Caco-2 (cell line): ENCODE measurements at regions not wholly inside any gene's neighbourhood (a gene's known extent, or its start where the extent isn't known, plus 50 kb on each side); places are given as distances from the start of the nearest gene placed in this dataset.

Experiments used
- BruUV-seq: library from RNA; stranded (reverse); fragments of 400-500 nt; replicated peaks from 2 replicates; lab custom pipeline; 2021; lab: Mats Ljungman, UMichigan
- CTCF ChIA-PET: fragments of 300-600 bp; sonication (Branson Sonifier 250); formaldehyde crosslinking; loops from one replicate; lab custom pipeline; 2022; ENCODE audit warnings: antibody characterized with exemption; lab: Charles Lee
- POLR2A ChIA-PET: fragments of 300-600 bp; sonication (Branson Sonifier 250); formaldehyde crosslinking; loops from one replicate; lab custom pipeline; 2022; ENCODE audit warnings: antibody characterized with exemption; lab: Charles Lee
- DNase-seq, 2 experiments: peaks; one replicate each; pipeline versions ENCODE4 v3.0.0 to v3.0.0-alpha.2; 2020 to 2022
- H3K27me3 ChIP-seq: replicated peaks from 2 replicates; pipeline ENCODE4 v1.6.0; 2011; ENCODE audit warnings: low read length; ENCODE audit not compliant: control insufficient read depth, insufficient read depth
- H3K36me3 ChIP-seq: 2 replicates; pipeline ENCODE4 v1.5.1; 2011; ENCODE audit warnings: low read length; ENCODE audit not compliant: control insufficient read depth, insufficient read depth
- H3K4me1 ChIP-seq: fragments of 250-450 bp; sonication (Bioruptor Pico); 2 replicates; pipeline ENCODE4 v1.5.1; 2020; ENCODE audit warnings: mild to moderate bottlenecking
- H3K4me3 ChIP-seq: 2 replicates; pipeline ENCODE4 v1.5.1; 2011; ENCODE audit warnings: low read depth, mild to moderate bottlenecking, control low read depth, low read length
- H3K9me3 ChIP-seq: fragments of 250-450 bp; sonication (Bioruptor Pico); 2 replicates; pipeline ENCODE4 v1.5.1; 2020; ENCODE audit warnings: mild to moderate bottlenecking, moderate library complexity
- H3K27ac Mint-ChIP-seq: one replicate; pipeline ENCODE4 v1.8.0; 2022; ENCODE audit warnings: mixed read lengths; ENCODE audit not compliant: unreplicated experiment
- H3K27me3 Mint-ChIP-seq: one replicate; pipeline ENCODE4 v1.8.0; 2022; ENCODE audit warnings: mixed read lengths; ENCODE audit not compliant: insufficient read depth, unreplicated experiment
- H3K36me3 Mint-ChIP-seq: one replicate; pipeline ENCODE4 v1.8.0; 2022; ENCODE audit warnings: mild to moderate bottlenecking, mixed read lengths; ENCODE audit not compliant: insufficient read depth, unreplicated experiment
- H3K4me1 Mint-ChIP-seq: one replicate; pipeline ENCODE4 v1.8.0; 2022; ENCODE audit warnings: low read depth, mixed read lengths; ENCODE audit not compliant: unreplicated experiment
- H3K4me3 Mint-ChIP-seq: one replicate; pipeline ENCODE4 v1.8.0; 2022; ENCODE audit warnings: mild to moderate bottlenecking, moderate library complexity, mixed read lengths; ENCODE audit not compliant: unreplicated experiment
- H3K9me3 Mint-ChIP-seq: one replicate; pipeline ENCODE4 v1.8.0; 2022; ENCODE audit warnings: mixed read lengths; ENCODE audit not compliant: unreplicated experiment
- intact Hi-C: fragments of 100-400 bp; cut with micrococcal nuclease; formaldehyde crosslinking; loops from one replicate; pipeline ENCODE4 v1.10.0; 2022; ENCODE audit not compliant: unreplicated experiment
- TF ChIP-seq, protein P1 (sequence below), 2 experiments: fragments of 200-600 bp in 1 of 2; IDR thresholded peaks; 1 replicate in 1 of 2; 2 replicates in 1 of 2; pipeline versions ENCODE4 v1.5.1 to v1.8.0; 2011 to 2022; ENCODE audit warnings: antibody characterized with exemption in 1 of 2, control low read depth in 1 of 2, inconsistent platforms in 1 of 2, low read depth in 1 of 2, low read length in 1 of 2, mild to moderate bottlenecking in 1 of 2, moderate library complexity in 1 of 2; ENCODE audit not compliant: insufficient read depth in 1 of 2, severe bottlenecking in 1 of 2, unreplicated experiment in 1 of 2

DNA sequence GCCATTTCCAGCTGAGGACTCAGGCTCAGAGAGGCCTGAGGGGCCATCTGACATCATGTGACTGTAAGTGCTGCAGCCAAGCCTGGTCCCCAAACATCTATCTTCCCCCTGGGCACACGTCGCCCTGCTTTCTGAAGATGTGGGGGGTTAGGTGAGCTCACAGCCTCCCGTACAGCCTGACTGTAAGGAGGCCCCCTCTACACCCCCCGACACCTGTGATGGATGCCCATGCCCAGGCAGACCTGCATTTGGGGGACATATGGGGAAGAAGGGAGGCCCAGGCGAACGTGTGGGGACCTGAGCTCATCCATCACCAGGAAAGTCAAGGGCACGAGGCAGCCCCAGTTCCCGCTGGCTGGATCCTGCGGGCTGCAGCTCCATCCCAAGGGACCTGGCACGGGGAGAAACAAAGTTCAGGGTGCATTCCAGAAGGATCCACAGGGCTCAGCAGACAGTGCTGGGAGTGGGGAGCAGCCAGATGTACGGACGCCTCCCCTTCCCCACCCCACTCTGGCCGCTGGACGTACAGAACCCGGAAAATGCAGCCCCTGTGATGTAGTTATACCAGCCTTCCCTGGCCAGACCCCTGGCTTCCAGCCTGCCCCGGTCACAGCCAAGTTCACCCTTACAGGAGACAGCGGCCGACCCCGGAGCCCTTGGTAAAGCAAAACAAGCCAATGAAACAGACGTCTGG, 1431.4 kb downstream of the BRD1 start:
- no peaks in the 10 kb centered on the region for H3K36me3 Mint-ChIP-seq
- Histone ChIP-seq H3K4me1 (no peaks in the 10 kb centered on the region), H3K27me3 (no peaks in the 10 kb centered on the region), H3K9me3 (no peaks in the 10 kb centered on the region), H3K4me3 (no peak overlapping the region), H3K36me3 (no peaks in the 10 kb centered on the region)
- TF ChIP-seq, protein P1, sequence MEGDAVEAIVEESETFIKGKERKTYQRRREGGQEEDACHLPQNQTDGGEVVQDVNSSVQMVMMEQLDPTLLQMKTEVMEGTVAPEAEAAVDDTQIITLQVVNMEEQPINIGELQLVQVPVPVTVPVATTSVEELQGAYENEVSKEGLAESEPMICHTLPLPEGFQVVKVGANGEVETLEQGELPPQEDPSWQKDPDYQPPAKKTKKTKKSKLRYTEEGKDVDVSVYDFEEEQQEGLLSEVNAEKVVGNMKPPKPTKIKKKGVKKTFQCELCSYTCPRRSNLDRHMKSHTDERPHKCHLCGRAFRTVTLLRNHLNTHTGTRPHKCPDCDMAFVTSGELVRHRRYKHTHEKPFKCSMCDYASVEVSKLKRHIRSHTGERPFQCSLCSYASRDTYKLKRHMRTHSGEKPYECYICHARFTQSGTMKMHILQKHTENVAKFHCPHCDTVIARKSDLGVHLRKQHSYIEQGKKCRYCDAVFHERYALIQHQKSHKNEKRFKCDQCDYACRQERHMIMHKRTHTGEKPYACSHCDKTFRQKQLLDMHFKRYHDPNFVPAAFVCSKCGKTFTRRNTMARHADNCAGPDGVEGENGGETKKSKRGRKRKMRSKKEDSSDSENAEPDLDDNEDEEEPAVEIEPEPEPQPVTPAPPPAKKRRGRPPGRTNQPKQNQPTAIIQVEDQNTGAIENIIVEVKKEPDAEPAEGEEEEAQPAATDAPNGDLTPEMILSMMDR (IDR thresholded peaks at IDR 0.05; ENCODE audit: insufficient read depth in 1 of 2, low read depth in 1 of 2, low read length in 1 of 2, severe bottlenecking in 1 of 2, unreplicated experiment in 1 of 2) = no peak
- POLR2A ChIA-PET = no interaction called here
- peaks cover 16% of the 10 kb centered on the region for H3K9me3 Mint-ChIP-seq
- BruUV-seq = no TSS peak
- DNase-seq = no peak
- intact Hi-C loops = no loop called here
- CTCF ChIA-PET = no interaction called here
- H3K27ac Mint-ChIP-seq = no peak overlapping the region
- H3K27me3 Mint-ChIP-seq = peaks cover 2% of the 10 kb centered on the region
- H3K4me1 Mint-ChIP-seq = no peaks in the 10 kb centered on the region
- no peak overlapping the region for H3K4me3 Mint-ChIP-seq

DNA sequence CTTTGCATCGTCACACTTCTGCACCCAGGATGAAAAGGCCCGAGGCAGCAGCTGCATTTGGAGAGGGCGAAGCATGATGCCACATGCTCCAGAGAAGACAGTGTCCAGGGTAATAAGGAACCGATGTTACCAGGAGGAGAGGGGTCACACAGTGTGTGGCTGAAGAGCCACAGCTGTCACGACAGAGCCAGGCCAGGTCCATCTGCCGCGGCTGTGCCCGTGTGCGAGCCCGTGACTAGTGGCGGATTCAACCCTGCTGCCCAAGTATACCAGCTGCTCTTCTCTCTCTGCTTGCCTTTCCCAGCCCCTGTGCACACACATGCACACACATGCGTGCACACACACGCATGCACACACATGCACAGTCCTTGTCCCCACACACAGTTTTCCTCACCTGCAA, 1432.5 kb downstream of the BRD1 start:
- intact Hi-C loops = no loop called here
- Mint-ChIP-seq H3K4me3 (no peak overlapping the region), H3K27me3 (peaks cover 4% of the 10 kb centered on the region), H3K36me3 (no peaks in the 10 kb centered on the region), H3K27ac (no peak overlapping the region), H3K4me1 (no peaks in the 10 kb centered on the region), H3K9me3 (peaks cover 26% of the 10 kb centered on the region)
- Histone ChIP-seq H3K27me3 (no peaks in the 10 kb centered on the region), H3K36me3 (no peaks in the 10 kb centered on the region), H3K4me1 (no peaks in the 10 kb centered on the region), H3K9me3 (no peaks in the 10 kb centered on the region), H3K4me3 (no peak overlapping the region)
- TF ChIP-seq, protein P1 (IDR thresholded peaks at IDR 0.05; ENCODE audit: insufficient read depth in 1 of 2, low read depth in 1 of 2, low read length in 1 of 2, severe bottlenecking in 1 of 2, unreplicated experiment in 1 of 2) = no peak
- POLR2A ChIA-PET = no interaction called here
- BruUV-seq = no TSS peak
- CTCF ChIA-PET = no interaction called here
- no peak for DNase-seq

DNA sequence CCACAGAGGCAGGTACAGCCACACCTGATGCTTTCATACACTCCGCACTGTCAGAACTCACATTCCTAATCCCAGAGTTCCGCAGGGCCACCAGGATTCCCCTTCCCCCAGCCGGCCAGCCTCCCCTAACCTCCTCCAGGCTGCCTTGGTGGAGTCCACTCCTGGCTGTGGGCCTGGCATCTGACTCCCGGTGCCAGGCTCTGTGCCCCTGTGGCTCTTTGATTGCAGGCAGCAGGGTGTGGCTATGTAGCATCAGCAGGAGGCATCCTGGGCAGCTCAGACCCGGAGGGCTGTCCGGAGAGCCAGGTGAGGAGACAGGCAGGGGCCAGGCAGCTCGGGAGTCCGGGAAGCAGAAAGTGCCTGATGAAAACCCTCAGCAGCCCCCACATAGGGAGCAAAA, 1432.9 kb downstream of the BRD1 start:
- H3K4me1 ChIP-seq = no peaks in the 10 kb centered on the region
- Mint-ChIP-seq H3K4me3 (no peak overlapping the region), H3K27me3 (peaks cover 4% of the 10 kb centered on the region), H3K36me3 (no peaks in the 10 kb centered on the region), H3K9me3 (peaks cover 27% of the 10 kb centered on the region), H3K27ac (no peak overlapping the region), H3K4me1 (no peaks in the 10 kb centered on the region)
- POLR2A ChIA-PET = no interaction called here
- TF ChIP-seq, protein P1 (IDR thresholded peaks at IDR 0.05; ENCODE audit: insufficient read depth in 1 of 2, low read depth in 1 of 2, low read length in 1 of 2, severe bottlenecking in 1 of 2, unreplicated experiment in 1 of 2) = no peak
- CTCF ChIA-PET = no interaction called here
- no TSS peak for BruUV-seq
- intact Hi-C loops = no loop called here
- no peaks in the 10 kb centered on the region for H3K36me3 ChIP-seq
- H3K4me3 ChIP-seq = no peak overlapping the region
- no peaks in the 10 kb centered on the region for H3K9me3 ChIP-seq
- H3K27me3 ChIP-seq = no peaks in the 10 kb centered on the region
- no peak for DNase-seq
